Endometrium (tissue), 2 donors: ENCODE measurements at regions not wholly inside any gene's neighbourhood (a gene's known extent, or its start where the extent isn't known, plus 50 kb on each side); places are given as distances from the start of the nearest gene placed in this dataset.

Experiments used
- FAIRE-seq: peaks from 2 replicates; lab custom pipeline; 2012; peaks lifted over from hg19 to GRCh38; lab: Jason Lieb, UNC
- donor health status: control.
- donor health status: control.

DNA sequence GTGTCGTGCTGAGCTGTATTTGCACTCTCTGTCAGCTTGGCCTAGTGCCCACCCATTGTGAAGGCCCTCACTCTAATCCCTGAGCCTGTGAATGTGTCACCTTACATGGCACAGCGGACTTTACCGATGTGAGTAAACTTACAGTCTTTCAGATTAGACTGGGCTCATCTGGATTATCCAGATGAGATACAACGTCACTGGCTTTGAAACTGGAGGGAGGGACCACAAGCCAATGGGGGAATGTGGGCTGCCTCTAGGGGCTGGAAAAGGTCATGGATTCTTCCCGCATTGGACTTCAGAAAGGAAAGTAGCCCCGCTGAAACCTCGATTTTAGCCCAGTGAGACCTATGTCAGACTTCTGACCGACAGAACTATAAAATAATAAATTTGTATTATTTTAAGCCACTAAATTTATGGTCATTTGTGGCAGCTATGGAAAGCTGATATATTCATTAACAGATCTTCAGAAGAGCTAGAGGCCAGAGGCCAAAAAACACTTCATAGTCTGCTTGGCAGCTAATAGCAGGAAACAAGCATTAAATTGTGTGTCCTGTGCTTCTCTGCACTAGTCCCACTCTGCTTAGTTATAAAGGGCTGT, 139.0 kb upstream of the GAS1 start:
- FAIRE-seq = no peak

- no peak for FAIRE-seq
These were observed 139.9 kb upstream of the GAS1 start for GRCh38 chr9:87087197-87087596.

GRCh38 chr9:87088192-87088591, 140.9 kb upstream of the GAS1 start:
- FAIRE-seq = no peak

GRCh38 chr9:87088621-87089365, 141.5 kb upstream of the GAS1 start:
- no peak for FAIRE-seq

DNA sequence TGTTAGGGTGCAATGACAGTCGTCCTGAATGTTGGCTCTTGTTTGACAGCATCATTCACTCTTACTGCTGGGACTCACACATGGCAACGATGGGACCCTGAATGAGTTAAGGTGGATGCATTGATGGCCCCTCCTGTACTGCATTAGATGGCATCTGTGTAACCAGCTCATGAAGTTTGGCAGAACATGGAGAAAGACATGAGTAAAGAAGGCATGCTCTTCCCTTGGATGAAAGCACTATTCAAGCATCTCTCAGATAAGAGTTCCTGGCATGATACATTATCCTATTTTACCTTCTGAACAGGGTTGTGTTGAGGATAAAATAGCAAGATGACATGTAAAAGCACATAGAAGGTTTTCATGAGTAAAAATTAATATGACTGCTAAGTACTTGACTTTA, 142.2 kb upstream of the GAS1 start:
- no peak for FAIRE-seq

DNA sequence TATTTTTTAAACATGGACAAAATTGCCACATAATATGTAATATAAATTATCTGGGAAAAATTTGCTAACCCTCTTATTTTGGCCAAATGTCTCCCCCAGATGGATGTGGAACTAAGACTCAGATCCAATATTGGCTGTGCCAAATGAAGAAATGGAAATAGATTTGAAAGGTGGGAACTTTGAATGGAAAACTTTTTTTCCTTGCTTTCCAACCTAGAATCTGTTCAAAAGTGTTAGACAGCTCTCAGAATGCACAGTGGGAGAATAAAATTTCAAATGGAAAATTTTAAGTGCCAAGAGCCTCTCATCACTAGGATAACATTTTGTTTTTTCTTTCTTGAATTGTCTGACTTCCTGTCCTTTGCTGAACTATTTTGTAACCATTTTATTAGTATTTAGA, 142.6 kb upstream of the GAS1 start:
- no peak for FAIRE-seq

GRCh38 chr9:87093777-87094176, 146.5 kb upstream of the GAS1 start:
- no peak for FAIRE-seq

GRCh38 chr9:87095951-87096350, 148.6 kb upstream of the GAS1 start:
- FAIRE-seq = no peak

GRCh38 chr9:87096506-87096905, 149.2 kb upstream of the GAS1 start:
- FAIRE-seq = no peak

- no peak for FAIRE-seq
These were observed 149.9 kb upstream of the GAS1 start for GRCh38 chr9:87097238-87097637.

- no peak for FAIRE-seq
These were observed 152.1 kb upstream of the GAS1 start for GRCh38 chr9:87099407-87099806.

DNA sequence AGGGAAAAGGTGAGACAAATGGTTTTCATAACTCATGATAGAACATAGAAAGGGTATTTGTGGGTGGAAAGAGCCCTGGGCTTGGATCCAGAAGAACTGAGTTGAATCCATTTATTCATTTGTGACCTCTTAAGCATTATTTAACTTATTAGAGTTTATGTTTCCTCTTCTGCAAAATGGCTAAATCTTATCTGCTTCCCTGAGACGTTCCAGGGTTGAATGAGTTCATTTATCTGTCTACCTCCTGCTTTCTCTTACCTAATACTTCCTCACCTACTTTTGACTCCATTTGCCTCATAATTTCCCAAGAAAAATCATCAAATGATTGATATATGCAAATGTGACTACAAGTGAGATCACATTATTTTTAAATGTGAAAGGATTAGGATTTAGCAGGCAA, 152.7 kb upstream of the GAS1 start:
- no peak for FAIRE-seq

DNA sequence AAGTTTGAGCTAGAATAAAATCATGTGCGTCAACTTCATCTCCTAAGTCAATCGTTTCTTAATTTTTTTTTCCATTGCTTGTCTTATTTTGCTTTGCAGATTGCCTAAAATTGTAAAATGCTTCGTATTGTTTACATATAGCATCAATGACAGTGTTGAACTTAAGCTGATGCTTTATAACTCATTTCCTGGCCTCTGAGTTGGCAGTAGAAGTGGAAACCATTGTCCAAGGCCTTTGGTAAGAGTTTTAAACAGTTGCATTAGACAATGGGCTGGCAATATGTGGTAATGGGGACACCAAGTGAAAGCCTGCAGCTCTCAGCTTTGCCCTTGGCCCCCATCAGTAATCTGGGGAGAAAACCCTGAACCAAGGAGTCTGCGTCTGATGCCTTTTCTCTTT, 154.8 kb upstream of the GAS1 start:
- FAIRE-seq = no peak

GRCh38 chr9:87107072-87107471, 159.8 kb upstream of the GAS1 start:
- no peak for FAIRE-seq

- FAIRE-seq = no peak
These were observed 161.4 kb upstream of the GAS1 start for GRCh38 chr9:87108661-87109060.

DNA sequence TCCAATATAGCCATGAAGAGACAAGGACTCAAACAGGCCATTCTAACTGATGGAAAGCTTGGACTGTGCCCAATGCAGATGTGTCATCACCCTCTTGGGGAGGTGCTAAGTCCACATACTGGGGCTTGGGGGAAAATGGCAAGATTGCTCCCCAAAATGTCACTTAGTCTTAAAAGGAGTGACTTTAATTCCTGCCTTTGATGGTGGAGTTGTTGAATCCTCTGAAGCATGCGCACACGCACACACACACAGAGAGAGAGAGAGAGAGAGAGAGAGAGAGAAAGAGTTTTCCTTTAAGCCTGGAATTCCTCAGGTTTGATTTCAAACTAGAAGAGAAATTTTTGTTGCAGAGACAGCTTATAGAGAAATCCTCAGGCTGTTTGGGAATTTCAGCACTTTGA, 161.9 kb upstream of the GAS1 start:
- FAIRE-seq = no peak

DNA sequence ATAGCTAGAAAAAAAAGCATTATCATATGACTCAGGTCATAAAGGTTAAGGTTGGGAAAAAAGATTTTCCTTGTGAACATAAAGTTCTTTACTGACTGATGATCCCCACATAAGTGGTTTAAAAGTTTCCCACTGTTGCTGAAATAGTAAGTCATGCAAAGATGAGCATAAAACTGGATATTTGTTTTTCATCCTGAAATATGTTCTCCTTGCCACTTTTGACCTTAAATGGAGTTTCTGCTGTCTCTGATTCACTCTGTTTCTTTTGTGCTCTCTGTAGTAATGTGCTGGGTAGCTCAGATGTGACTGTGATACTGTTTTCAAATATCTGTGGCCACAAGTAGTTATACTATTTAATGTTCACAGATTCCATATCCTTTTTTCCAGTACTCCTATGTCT, 162.5 kb upstream of the GAS1 start:
- peak; percentile 43 for FAIRE-seq

DNA sequence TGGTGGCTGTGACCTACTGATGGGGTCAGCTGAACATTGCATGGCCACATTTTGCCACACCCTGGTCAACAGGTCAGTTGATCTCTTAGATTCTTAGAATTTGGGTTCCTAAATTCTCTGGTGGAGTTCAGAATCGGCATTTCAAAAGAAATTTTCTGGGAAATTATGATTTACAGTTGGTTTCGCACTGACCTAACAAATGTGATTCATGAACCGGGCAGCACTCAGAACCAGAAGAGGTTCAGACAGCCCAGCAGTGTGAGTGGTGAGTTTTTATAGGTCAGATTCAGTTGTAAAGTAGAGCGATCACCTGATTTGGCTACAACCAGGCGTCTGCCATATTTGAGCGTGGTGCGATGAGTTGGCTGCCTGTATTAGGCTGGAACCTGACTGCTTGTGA, 163.7 kb upstream of the GAS1 start:
- no peak for FAIRE-seq

- no peak for FAIRE-seq
These were observed 165.3 kb upstream of the GAS1 start for GRCh38 chr9:87112656-87113055.

GRCh38 chr9:87113874-87114273, 166.6 kb upstream of the GAS1 start:
- no peak for FAIRE-seq

DNA sequence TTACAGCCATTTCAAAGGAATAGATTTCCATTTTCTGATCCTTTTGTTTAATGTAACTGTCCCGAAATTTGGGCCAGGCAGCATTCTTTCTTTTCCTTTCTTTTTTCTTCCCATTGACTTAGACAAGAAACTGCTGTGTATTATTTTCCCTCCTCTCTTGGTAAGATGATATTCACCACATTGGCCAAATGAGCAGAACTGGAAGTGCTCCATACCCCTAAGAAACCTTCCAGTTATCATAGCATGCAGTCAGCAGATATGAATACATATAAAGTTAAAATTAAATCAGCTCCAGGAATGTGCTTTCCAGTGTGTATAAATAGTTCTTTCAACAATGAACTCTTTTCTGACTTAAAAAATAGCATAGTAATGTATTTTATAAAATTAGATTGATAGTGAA, 168.5 kb upstream of the GAS1 start:
- no peak for FAIRE-seq

DNA sequence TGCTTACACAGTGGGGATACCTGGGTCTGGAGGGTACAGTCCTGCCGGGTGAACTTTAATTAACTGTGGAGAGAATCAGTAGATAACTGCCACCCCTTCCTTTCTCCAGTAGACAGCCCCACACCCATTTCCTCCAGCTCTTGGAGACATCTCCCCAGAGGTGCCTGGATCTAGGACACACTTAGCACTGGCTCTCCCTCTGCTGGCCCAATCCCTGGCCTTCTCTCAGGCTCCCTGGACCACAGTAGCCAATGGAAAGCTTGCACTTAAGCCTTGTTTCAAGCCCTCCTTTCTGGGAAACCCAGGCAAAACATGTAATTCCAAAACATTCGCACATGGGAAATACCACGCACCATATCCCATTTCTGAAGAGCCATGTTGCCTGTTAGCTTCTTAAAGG, 169.2 kb upstream of the GAS1 start:
- no peak for FAIRE-seq

DNA sequence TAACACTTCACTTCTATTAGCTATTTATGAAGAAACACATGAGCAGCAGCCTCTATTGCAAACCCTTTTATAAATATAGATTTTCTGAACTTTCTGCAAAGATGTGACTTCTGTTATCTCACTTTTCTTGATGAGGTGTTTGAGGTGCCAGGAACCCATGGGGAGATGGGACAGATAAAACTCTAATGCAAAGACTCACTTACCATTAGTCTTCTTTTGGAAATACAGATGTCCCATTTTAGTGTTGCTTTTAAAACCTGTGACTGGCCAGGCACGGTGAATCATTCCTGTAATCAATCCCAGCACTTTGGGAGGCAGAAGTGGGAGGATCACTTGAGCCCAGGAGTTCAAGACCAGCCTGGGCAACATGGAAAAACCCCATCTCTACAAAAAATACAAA, 171.3 kb upstream of the GAS1 start:
- no peak for FAIRE-seq

DNA sequence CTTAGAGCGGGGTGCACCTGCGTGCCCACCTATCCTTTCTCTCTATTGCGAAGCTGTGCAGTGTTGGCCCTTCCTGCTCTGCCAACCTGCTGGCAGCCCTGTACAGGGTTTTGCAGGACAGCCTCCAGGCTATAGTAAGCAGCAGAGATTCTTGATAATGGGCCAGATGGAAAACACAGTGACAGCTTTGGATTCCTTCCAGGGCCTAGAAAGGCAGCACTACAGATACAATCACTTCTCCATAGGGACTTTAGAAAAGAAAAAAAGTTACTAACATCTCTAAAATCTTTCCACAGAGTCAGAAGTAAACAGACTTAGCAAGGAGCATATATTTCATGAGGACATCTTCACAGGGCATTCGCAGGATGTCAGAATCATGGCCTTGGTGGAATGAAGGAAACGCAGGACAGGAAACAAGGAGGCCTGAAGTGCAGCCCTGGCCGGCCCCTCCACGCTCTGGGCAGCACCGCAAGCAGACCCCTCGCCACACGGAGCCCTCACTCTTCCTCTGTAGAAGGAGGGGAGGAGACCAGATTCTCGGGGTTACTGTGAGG, 172.1 kb upstream of the GAS1 start:
- no peak for FAIRE-seq
